ENCODE measurements at regions not wholly inside any gene's neighbourhood (a gene's known extent, or its start where the extent isn't known, plus 50 kb on each side); places are given as distances from the start of the nearest gene placed in this dataset.

DNA sequence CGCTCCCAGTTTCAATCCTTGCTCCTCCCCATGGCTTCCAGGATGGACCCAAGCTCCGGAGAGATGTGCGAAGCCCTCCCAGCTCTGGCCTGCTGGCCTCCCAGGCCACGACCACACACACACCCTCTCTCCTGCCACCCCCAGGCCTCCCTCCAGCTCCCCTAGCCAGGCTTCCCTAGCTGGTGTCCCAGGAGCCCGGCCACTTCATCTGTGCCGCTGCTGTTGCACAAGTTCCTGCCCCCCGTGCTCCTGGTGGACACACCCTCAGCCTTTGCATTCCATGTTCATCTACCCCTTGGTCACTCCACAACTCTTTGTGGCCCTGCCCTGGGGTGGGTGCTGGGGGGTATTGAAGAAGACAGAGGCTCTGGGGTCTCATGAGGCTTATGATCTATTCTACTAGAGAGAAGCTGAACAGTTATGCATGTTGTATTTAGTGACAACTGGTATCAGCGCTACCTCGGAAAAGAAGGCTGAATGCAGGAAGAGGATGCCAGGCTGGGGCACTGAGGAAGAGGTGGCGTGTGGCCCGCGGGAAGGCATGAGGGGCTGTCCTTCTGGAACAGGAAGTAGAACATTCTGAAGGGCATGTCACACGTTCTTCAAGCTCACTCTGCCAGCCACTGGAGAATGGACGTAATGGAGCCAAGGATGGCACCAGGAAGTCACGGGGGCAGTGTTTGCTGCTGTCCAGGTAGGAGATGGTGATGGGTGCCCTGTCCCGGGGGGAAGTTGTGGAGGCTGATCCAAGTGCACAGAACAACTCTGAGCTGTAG is 172.4 kb downstream of the PSMG1 start:
- no peak overlapping the region for H3K4me3 ChIP-seq (ENCODE audit: low read length)
- no peak for TF ChIP-seq CTCF (conservative IDR thresholded peaks at IDR 0.05; ENCODE audit: low read depth, low read length)
- no peak for DNase-seq (ENCODE audit: low read depth)

GRCh38 chr21:39009587-39010225 is 173.5 kb downstream of the PSMG1 start:
- DNase-seq (ENCODE audit: low read depth) = no peak
- H3K4me3 ChIP-seq (ENCODE audit: low read length) = no peak overlapping the region
- TF ChIP-seq CTCF (conservative IDR thresholded peaks at IDR 0.05; ENCODE audit: low read depth, low read length) = no peak

DNA sequence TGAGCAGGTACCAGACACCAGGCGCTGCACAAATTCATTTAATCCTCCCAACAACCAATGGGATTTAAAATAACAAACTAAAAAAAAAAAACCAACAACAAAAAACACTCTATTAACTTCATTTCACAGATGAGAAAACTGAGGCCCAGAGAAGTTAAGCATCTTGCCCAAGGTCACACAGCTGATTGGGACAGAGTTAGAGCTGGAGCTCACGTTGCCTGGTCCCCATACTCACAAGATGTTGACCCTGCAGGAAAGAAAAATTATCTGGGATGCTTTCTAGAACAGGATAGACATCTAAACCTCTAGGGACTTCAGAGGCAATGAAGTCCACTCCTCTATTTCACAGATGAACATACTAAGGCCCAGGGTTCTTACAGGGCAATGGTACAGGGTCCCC is 175.3 kb downstream of the PSMG1 start:
- no peak for DNase-seq (ENCODE audit: low read depth)
- TF ChIP-seq CTCF (conservative IDR thresholded peaks at IDR 0.05; ENCODE audit: low read depth, low read length) = no peak
- H3K4me3 ChIP-seq (ENCODE audit: low read length) = no peak overlapping the region

DNA sequence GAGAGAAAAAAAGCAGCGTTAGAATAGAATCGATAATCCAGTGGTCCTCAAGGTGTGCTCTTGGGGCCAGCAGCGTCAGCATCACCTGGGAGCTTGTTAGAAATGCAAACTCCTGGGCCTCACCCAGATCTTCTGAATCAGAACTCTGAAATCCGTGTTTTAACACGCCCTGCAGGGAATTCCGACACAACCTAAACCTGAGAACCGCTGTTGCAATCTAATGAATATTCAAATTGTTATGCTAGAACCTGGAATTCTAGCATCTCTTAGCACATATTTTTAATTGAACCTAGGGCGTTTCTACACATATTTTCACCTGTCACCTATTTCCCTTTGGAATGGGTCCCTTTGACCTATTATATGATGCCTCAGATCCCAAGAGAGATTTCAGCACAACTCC is 175.7 kb downstream of the PSMG1 start:
- DNase-seq (ENCODE audit: low read depth) = no peak
- no peak for TF ChIP-seq CTCF (conservative IDR thresholded peaks at IDR 0.05; ENCODE audit: low read depth, low read length)

DNA sequence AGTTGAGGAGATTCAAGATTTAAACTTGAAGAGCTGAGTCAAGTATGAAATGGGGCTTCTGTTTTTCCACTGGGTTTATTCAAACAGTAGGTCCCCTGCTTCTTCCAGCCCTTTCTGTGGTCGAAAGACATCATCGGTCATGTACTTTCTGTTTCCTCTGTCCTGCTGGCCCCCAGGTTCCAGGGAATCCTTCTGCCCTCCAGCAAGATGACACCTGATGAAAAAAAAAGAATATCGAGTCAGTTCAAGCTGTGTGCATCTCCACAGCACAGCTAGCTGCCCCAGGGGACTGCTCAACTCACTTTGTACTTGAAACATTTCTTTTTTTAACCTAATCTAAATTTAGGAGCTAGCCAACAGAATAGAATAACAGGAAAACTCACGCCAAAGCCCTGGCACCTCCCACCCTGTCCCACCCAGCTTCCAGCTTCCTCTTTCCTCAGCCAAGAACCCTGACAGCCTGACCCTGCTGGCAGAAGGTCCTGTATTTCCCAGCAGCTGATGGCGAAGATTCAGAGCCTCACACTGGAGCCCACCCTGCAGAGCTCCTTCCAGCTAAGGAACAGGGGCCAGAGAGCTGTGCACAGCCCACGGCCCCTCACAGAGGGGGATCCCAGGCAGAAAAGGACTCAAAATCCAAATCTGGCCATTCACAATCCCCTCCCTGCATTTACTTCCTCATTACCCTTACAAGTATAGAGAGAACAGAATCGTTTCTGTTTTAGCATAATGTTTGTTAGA is 176.5 kb downstream of the PSMG1 start:
- no peak for DNase-seq (ENCODE audit: low read depth)
- no peak for TF ChIP-seq CTCF (conservative IDR thresholded peaks at IDR 0.05; ENCODE audit: low read depth, low read length)
- no peak overlapping the region for H3K4me3 ChIP-seq (ENCODE audit: low read length)

More for the DNA sequence above, 175.7 kb downstream of the PSMG1 start:
- no peak overlapping the region for H3K4me3 ChIP-seq (ENCODE audit: low read length)

GRCh38 chr21:39005502-39005787 is 177.8 kb downstream of the PSMG1 start:
- DNase-seq (ENCODE audit: low read depth) = no peak
- no peak for TF ChIP-seq CTCF (conservative IDR thresholded peaks at IDR 0.05; ENCODE audit: low read depth, low read length)
- H3K4me3 ChIP-seq (ENCODE audit: low read length) = no peak overlapping the region

All from retinal pigment epithelial cell (primary cell).